H7 (cell line): ENCODE measurements at regions not wholly inside any gene's neighbourhood (a gene's known extent, or its start where the extent isn't known, plus 50 kb on each side); places are given as distances from the start of the nearest gene placed in this dataset.
A peak's percentile ranks its signal among the peaks of the same experiment; 100 is the strongest.
"Not testable (repeated sequence)": the region's sequence is repeated elsewhere in the genome, so short reads cannot be mapped to it uniquely, and the experiment has no call there.

ENCODE experiments used
- DNase-seq: peaks from one replicate; pipeline ENCODE4 v3.0.0; 2012
- H3K27me3 ChIP-seq: 2 replicates; pipeline ENCODE4 v1.6.0; 2011; ENCODE audit warnings: mild to moderate bottlenecking, low read length; ENCODE audit not compliant: control insufficient read depth, insufficient read depth
- H3K36me3 ChIP-seq: replicated peaks from 2 replicates; pipeline ENCODE4 v1.5.1; 2011; ENCODE audit warnings: low read length; ENCODE audit not compliant: control insufficient read depth, insufficient read depth
- H3K4me3 ChIP-seq: 2 replicates; pipeline ENCODE4 v1.5.1; 2011; ENCODE audit warnings: low read depth, mild to moderate bottlenecking, control low read depth, low read length, moderate library complexity; ENCODE audit not compliant: insufficient read depth

GRCh38 chr12:34306133-34306830, 284.0 kb downstream of the ALG10 start:
- no peak overlapping the region for H3K4me3 ChIP-seq
- no peak for DNase-seq
- H3K36me3 ChIP-seq, result no peaks in the 10 kb centered on the region
- H3K27me3 ChIP-seq, result no peaks in the 10 kb centered on the region

- not testable (repeated sequence) for H3K4me3 ChIP-seq, H3K36me3 ChIP-seq, H3K27me3 ChIP-seq, DNase-seq
Observed at GRCh38 chr12:34309806-34310804, 287.8 kb downstream of the ALG10 start.

GRCh38 chr12:34311337-34311736, 289.0 kb downstream of the ALG10 start:
- H3K27me3 ChIP-seq, result no peaks in the 10 kb centered on the region; the same call in 1 of the 2 replicates
- DNase-seq, result no peak
- no peak overlapping the region for H3K4me3 ChIP-seq
- H3K36me3 ChIP-seq, result no peaks in the 10 kb centered on the region

GRCh38 chr12:34327671-34328070, 305.4 kb downstream of the ALG10 start:
- Histone ChIP-seq H3K4me3 (no peak overlapping the region), H3K36me3 (no peaks in the 10 kb centered on the region), H3K27me3 (no peaks in the 10 kb centered on the region)
- DNase-seq, result no peak

GRCh38 chr12:34333337-34333736, 311.0 kb downstream of the ALG10 start:
- no peaks in the 10 kb centered on the region; the same call in 1 of the 2 replicates for H3K27me3 ChIP-seq
- no peak for DNase-seq
- no peak overlapping the region for H3K4me3 ChIP-seq
- H3K36me3 ChIP-seq, result no peaks in the 10 kb centered on the region

- no peak for DNase-seq
- Histone ChIP-seq H3K27me3 (no peaks in the 10 kb centered on the region; the same call in 1 of the 2 replicates), H3K36me3 (no peaks in the 10 kb centered on the region), H3K4me3 (no peak overlapping the region)
Observed at GRCh38 chr12:34334538-34334937, 312.2 kb downstream of the ALG10 start.

- Histone ChIP-seq H3K36me3 (no peaks in the 10 kb centered on the region), H3K4me3 (no peak overlapping the region), H3K27me3 (no peaks in the 10 kb centered on the region; the same call in 1 of the 2 replicates)
- DNase-seq, result no peak
Observed at GRCh38 chr12:34334953-34335743, 312.9 kb downstream of the ALG10 start.

- no peak for DNase-seq
- no peaks in the 10 kb centered on the region for H3K36me3 ChIP-seq
- H3K27me3 ChIP-seq, result peaks cover 3% of the 10 kb centered on the region; the same call in 1 of the 2 replicates
- H3K4me3 ChIP-seq, result no peak overlapping the region
Observed at GRCh38 chr12:34335819-34336262, 313.5 kb downstream of the ALG10 start.

GRCh38 chr12:34336619-34337465, 314.5 kb downstream of the ALG10 start:
- no peak for DNase-seq
- no peaks in the 10 kb centered on the region for H3K36me3 ChIP-seq
- no peak overlapping the region for H3K4me3 ChIP-seq
- H3K27me3 ChIP-seq, result peaks cover 3% of the 10 kb centered on the region; the same call in 1 of the 2 replicates

GRCh38 chr12:34338751-34339150, 316.5 kb downstream of the ALG10 start:
- peak; percentile 27 for DNase-seq
- Histone ChIP-seq H3K27me3 (peaks cover 3% of the 10 kb centered on the region; the same call in 1 of the 2 replicates), H3K36me3 (no peaks in the 10 kb centered on the region), H3K4me3 (no peak overlapping the region)

GRCh38 chr12:34339922-34340321, 317.6 kb downstream of the ALG10 start:
- Histone ChIP-seq H3K27me3 (peaks cover 3% of the 10 kb centered on the region; the same call in 1 of the 2 replicates), H3K4me3 (no peak overlapping the region), H3K36me3 (no peaks in the 10 kb centered on the region)
- DNase-seq, result peak; percentile 24

- Histone ChIP-seq H3K4me3 (no peak overlapping the region), H3K27me3 (peaks cover 3% of the 10 kb centered on the region; the same call in 1 of the 2 replicates), H3K36me3 (no peaks in the 10 kb centered on the region)
- DNase-seq, result peak; percentile 27
Observed at GRCh38 chr12:34340534-34341361, 318.5 kb downstream of the ALG10 start.

GRCh38 chr12:34341362-34341733, 319.1 kb downstream of the ALG10 start:
- H3K27me3 ChIP-seq, result peaks cover 3% of the 10 kb centered on the region; the same call in 1 of the 2 replicates
- DNase-seq, result peak; percentile 30
- no peaks in the 10 kb centered on the region for H3K36me3 ChIP-seq
- H3K4me3 ChIP-seq, result no peak overlapping the region
